Loucy (cell line): ENCODE measurements at regions not wholly inside any gene's neighbourhood (a gene's known extent, or its start where the extent isn't known, plus 50 kb on each side); places are given as distances from the start of the nearest gene placed in this dataset.

ENCODE experiments used
- H2AFZ ChIP-seq: fragments of 200-600 bp; sonication (generic); 2 replicates; pipeline ENCODE4 v1.6.0; 2016; ENCODE audit warnings: antibody characterized with exemption, mild to moderate bottlenecking, low read length, moderate library complexity
- H3F3A ChIP-seq: fragments of 200-600 bp; 2 replicates; pipeline ENCODE4 v1.6.0; 2016; ENCODE audit warnings: antibody characterized with exemption, low read depth, mild to moderate bottlenecking
- H3K27me3 ChIP-seq: fragments of 200-600 bp; sonication (generic); 2 replicates; pipeline ENCODE4 v1.6.1; 2014; ENCODE audit warnings: low read length, mild to moderate bottlenecking; ENCODE audit not compliant: insufficient read depth, poor library complexity, severe bottlenecking
- H3K36me3 ChIP-seq: fragments of 200-600 bp; sonication (generic); 2 replicates; pipeline ENCODE4 v1.6.1; 2016; ENCODE audit warnings: low read length; ENCODE audit not compliant: insufficient read depth
- H3K4me1 ChIP-seq: fragments of 200-600 bp; sonication (generic); 2 replicates; pipeline ENCODE4 v1.5.1; 2014; ENCODE audit warnings: low read length, mild to moderate bottlenecking; ENCODE audit not compliant: insufficient read depth, poor library complexity, severe bottlenecking
- H3K4me2 ChIP-seq: fragments of 200-600 bp; sonication (generic); 2 replicates; pipeline ENCODE4 v1.6.0; 2014; ENCODE audit warnings: antibody characterized with exemption, low read length, low read depth, mild to moderate bottlenecking; ENCODE audit not compliant: poor library complexity, severe bottlenecking
- H3K4me3 ChIP-seq: fragments of 200-600 bp; sonication (generic); 2 replicates; pipeline ENCODE4 v1.5.1; 2014; ENCODE audit warnings: low read length, mild to moderate bottlenecking, mixed read lengths; ENCODE audit not compliant: poor library complexity, severe bottlenecking
- H3K79me2 ChIP-seq: fragments of 200-600 bp; sonication (generic); 2 replicates; pipeline ENCODE4 v1.6.1; 2014; ENCODE audit warnings: low read length; ENCODE audit not compliant: insufficient read depth
- H3K9ac ChIP-seq: fragments of 200-600 bp; sonication (generic); 2 replicates; pipeline ENCODE4 v1.6.0; 2014; ENCODE audit warnings: mild to moderate bottlenecking, low read depth, low read length, moderate library complexity; ENCODE audit not compliant: poor library complexity, severe bottlenecking
- H3K9me2 ChIP-seq: fragments of 200-600 bp; sonication (generic); replicated peaks from 2 replicates; pipeline ENCODE4 v1.6.1; 2016; ENCODE audit warnings: low read depth, low read length, mixed read lengths
- H3K9me3 ChIP-seq: fragments of 200-600 bp; sonication (generic); 2 replicates; pipeline ENCODE4 v1.6.1; 2014; ENCODE audit warnings: mild to moderate bottlenecking, antibody characterized with exemption, low read length, low read depth; ENCODE audit not compliant: insufficient read depth
- H4K20me1 ChIP-seq: fragments of 200-600 bp; sonication (generic); 2 replicates; pipeline ENCODE4 v1.6.0; 2014; ENCODE audit warnings: antibody characterized with exemption, low read length, mild to moderate bottlenecking; ENCODE audit not compliant: insufficient read depth, poor library complexity, severe bottlenecking
- CTCF ChIP-seq: fragments of 200-600 bp; sonication (generic); conservative IDR thresholded peaks from 2 replicates; pipeline ENCODE4 v1.5.1; 2014; ENCODE audit warnings: mild to moderate bottlenecking, antibody characterized with exemption, low read length
- EZH2phosphoT487 ChIP-seq: fragments of 200-600 bp; IDR thresholded peaks from 2 replicates; pipeline ENCODE4 v1.6.1; 2018; ENCODE audit warnings: antibody characterized with exemption, mild to moderate bottlenecking, moderate library complexity, borderline replicate concordance

- H3K9ac ChIP-seq: no peak overlapping the region
- H3K9me2 ChIP-seq: no peaks in the 10 kb centered on the region
- TF ChIP-seq CTCF: no peak
- no peak for TF ChIP-seq EZH2phosphoT487
- no peaks in the 10 kb centered on the region for H4K20me1 ChIP-seq
- no peaks in the 10 kb centered on the region for H3K27me3 ChIP-seq
- H3K36me3 ChIP-seq: no peaks in the 10 kb centered on the region
- H3K79me2 ChIP-seq: no peaks in the 10 kb centered on the region
- no peak overlapping the region for H3K4me3 ChIP-seq
- no peaks in the 10 kb centered on the region for H3K4me1 ChIP-seq
- H3K4me2 ChIP-seq: no peak overlapping the region
- H2AFZ ChIP-seq: no peak overlapping the region
- H3K9me3 ChIP-seq: peaks cover 3% of the 10 kb centered on the region; the same call in 1 of the 2 replicates
- no peaks in the 10 kb centered on the region for H3F3A ChIP-seq
Observed at GRCh38 chr14:44300916-44301315, 206.2 kb downstream of the FSCB start.

- Histone ChIP-seq H3K79me2 (no peaks in the 10 kb centered on the region), H3K4me1 (no peaks in the 10 kb centered on the region), H3K27me3 (no peaks in the 10 kb centered on the region), H3K9me3 (peaks cover 3% of the 10 kb centered on the region; the same call in 1 of the 2 replicates), H3K4me3 (no peak overlapping the region), H3F3A (no peaks in the 10 kb centered on the region), H3K36me3 (no peaks in the 10 kb centered on the region), H2AFZ (no peak overlapping the region), H4K20me1 (no peaks in the 10 kb centered on the region), H3K4me2 (no peak overlapping the region), H3K9me2 (no peaks in the 10 kb centered on the region), H3K9ac (no peak overlapping the region)
- TF ChIP-seq CTCF (no peak), EZH2phosphoT487 (no peak)
Observed at GRCh38 chr14:44297437-44297836, 209.6 kb downstream of the FSCB start.

- H3K4me2 ChIP-seq: no peak overlapping the region
- no peak overlapping the region for H2AFZ ChIP-seq
- H3K79me2 ChIP-seq: no peaks in the 10 kb centered on the region
- H3K27me3 ChIP-seq: no peaks in the 10 kb centered on the region
- no peaks in the 10 kb centered on the region for H4K20me1 ChIP-seq
- H3K4me1 ChIP-seq: no peaks in the 10 kb centered on the region
- H3K9me2 ChIP-seq: no peaks in the 10 kb centered on the region
- H3K9me3 ChIP-seq: no peaks in the 10 kb centered on the region
- H3K9ac ChIP-seq: no peak overlapping the region
- H3K36me3 ChIP-seq: no peaks in the 10 kb centered on the region
- no peak overlapping the region for H3K4me3 ChIP-seq
- no peaks in the 10 kb centered on the region for H3F3A ChIP-seq
- no peak for TF ChIP-seq EZH2phosphoT487
- TF ChIP-seq CTCF: no peak
Observed at GRCh38 chr14:44291366-44291915, 215.6 kb downstream of the FSCB start.
